SK-N-MC (cell line): ENCODE measurements at regions not wholly inside any gene's neighbourhood (a gene's known extent, or its start where the extent isn't known, plus 50 kb on each side); places are given as distances from the start of the nearest gene placed in this dataset.

Source experiments
- EZH2 ChIP-seq: fragments of 200-600 bp; sonication (generic); IDR thresholded peaks from one replicate; pipeline ENCODE4 v1.6.1; 2017; ENCODE audit warnings: antibody characterized with exemption
- FOXP2 ChIP-seq: optimal IDR thresholded peaks from 2 replicates; pipeline ENCODE3; 2011; ENCODE audit warnings: mild to moderate bottlenecking, moderate library complexity; ENCODE audit not compliant: insufficient read depth; ENCODE audit errors: extremely low read length, control extremely low read depth
- POLR2AphosphoS5 ChIP-seq: IDR thresholded peaks from 2 replicates; pipeline ENCODE4 v1.6.1; 2012; ENCODE audit warnings: mild to moderate bottlenecking, low read depth, low read length, borderline replicate concordance

- TF ChIP-seq EZH2 (no peak), POLR2AphosphoS5 (no peak), FOXP2 (no peak)
These were observed 867.6 kb upstream of the PCDH7 start for GRCh38 chr4:29852537-29852936.
